Mesenchymal stem cell (in vitro differentiated cells and primary cell): ENCODE measurements at regions not wholly inside any gene's neighbourhood (a gene's known extent, or its start where the extent isn't known, plus 50 kb on each side); places are given as distances from the start of the nearest gene placed in this dataset.

Experiments
- DNase-seq: peaks from one replicate; pipeline ENCODE4 v3.0.0-alpha.2; 2013
- H2AFZ ChIP-seq: one replicate; pipeline ENCODE4 v1.6.1; 2013; ENCODE audit warnings: low read depth, mild to moderate bottlenecking, control low read depth, inconsistent platforms, low read length, moderate library complexity
- H2AK5ac ChIP-seq: 2 replicates; pipeline ENCODE4 v1.6.1; 2013; ENCODE audit warnings: low read length, moderate library complexity, mild to moderate bottlenecking, inconsistent platforms; ENCODE audit not compliant: severe bottlenecking
- H2BK120ac ChIP-seq: one replicate; pipeline ENCODE4 v1.6.1; 2013; ENCODE audit warnings: low read depth, mild to moderate bottlenecking, inconsistent platforms, low read length, moderate library complexity
- H2BK12ac ChIP-seq, 2 experiments: one replicate each; pipeline ENCODE4 v1.6.1; 2013; ENCODE audit warnings: inconsistent platforms in 2 of 2, low read length in 2 of 2, mild to moderate bottlenecking in 2 of 2, moderate library complexity in 2 of 2, control low read depth in 1 of 2
- H2BK15ac ChIP-seq: one replicate; pipeline ENCODE4 v1.6.1; 2013; ENCODE audit warnings: mild to moderate bottlenecking, low read depth, inconsistent platforms; ENCODE audit not compliant: poor library complexity, severe bottlenecking
- H2BK5ac ChIP-seq: 2 replicates; pipeline ENCODE4 v1.6.1; 2013; ENCODE audit warnings: low read depth, mild to moderate bottlenecking, low read length, control low read depth, inconsistent platforms; ENCODE audit not compliant: poor library complexity, severe bottlenecking
- H3K14ac ChIP-seq, 2 experiments: one replicate each; pipeline ENCODE4 v1.6.1; 2013; ENCODE audit warnings: inconsistent platforms in 2 of 2, low read length in 2 of 2, control low read depth in 1 of 2, mild to moderate bottlenecking in 1 of 2, moderate library complexity in 1 of 2
- H3K18ac ChIP-seq, 2 experiments: one replicate each; pipeline ENCODE4 v1.6.1; 2013; ENCODE audit warnings: inconsistent platforms in 2 of 2, low read length in 2 of 2, control low read depth in 1 of 2, low read depth in 1 of 2, mild to moderate bottlenecking in 1 of 2
- H3K23ac ChIP-seq, 2 experiments: one replicate each; pipeline ENCODE4 v1.6.1; 2013; ENCODE audit warnings: inconsistent platforms in 2 of 2, low read length in 2 of 2, mild to moderate bottlenecking in 2 of 2, moderate library complexity in 2 of 2, control low read depth in 1 of 2
- H3K27ac ChIP-seq: 2 replicates; pipeline ENCODE4 v1.5.1; 2013; ENCODE audit warnings: mild to moderate bottlenecking, moderate library complexity, low read length, control low read depth, inconsistent platforms; ENCODE audit not compliant: poor library complexity, severe bottlenecking
- H3K27me3 ChIP-seq, 2 experiments: 2 replicates each; pipeline versions ENCODE4 v1.6.1 to v1.7.0; 2013; ENCODE audit warnings: low read length in 2 of 2, mild to moderate bottlenecking in 2 of 2, moderate library complexity in 2 of 2, control low read depth in 1 of 2, inconsistent platforms in 1 of 2; ENCODE audit not compliant: control insufficient read depth in 1 of 2, insufficient read depth in 1 of 2
- H3K36me3 ChIP-seq, 2 experiments: 2 replicates each; pipeline versions ENCODE4 v1.6.1 to v1.7.0; 2013; ENCODE audit warnings: low read length in 2 of 2, control low read depth in 1 of 2, inconsistent platforms in 1 of 2, low read depth in 1 of 2, mild to moderate bottlenecking in 1 of 2; ENCODE audit not compliant: insufficient read depth in 2 of 2, control insufficient read depth in 1 of 2
- H3K4ac ChIP-seq, 2 experiments: one replicate each; pipeline ENCODE4 v1.6.1; 2013; ENCODE audit warnings: inconsistent platforms in 2 of 2, low read length in 2 of 2, mild to moderate bottlenecking in 2 of 2, moderate library complexity in 2 of 2, control low read depth in 1 of 2, low read depth in 1 of 2
- H3K4me1 ChIP-seq: 2 replicates; pipeline ENCODE4 v1.6.1; 2013; ENCODE audit warnings: low read depth, low read length, control low read depth; ENCODE audit not compliant: control insufficient read depth, insufficient read depth
- H3K4me2 ChIP-seq: 2 replicates; pipeline ENCODE4 v1.6.1; 2013; ENCODE audit warnings: low read length, mild to moderate bottlenecking, inconsistent platforms; ENCODE audit not compliant: poor library complexity, severe bottlenecking
- H3K4me3 ChIP-seq, 2 experiments: 2 replicates each; pipeline versions ENCODE4 v1.5.1 to v1.7.0; 2013; ENCODE audit warnings: low read length in 2 of 2, mild to moderate bottlenecking in 2 of 2, control low read depth in 1 of 2, low read depth in 1 of 2; ENCODE audit not compliant: insufficient read depth in 1 of 2
- H3K79me1 ChIP-seq: replicated peaks from 2 replicates; pipeline ENCODE4 v1.6.1; 2013; ENCODE audit warnings: mild to moderate bottlenecking, control low read depth, low read length, inconsistent platforms; ENCODE audit not compliant: poor library complexity, severe bottlenecking
- H3K9ac ChIP-seq: 2 replicates; pipeline ENCODE4 v1.7.0; 2013; ENCODE audit warnings: mild to moderate bottlenecking, low read length, moderate library complexity
- H3K9me3 ChIP-seq: 2 replicates; pipeline ENCODE4 v1.7.0; 2013; ENCODE audit warnings: mild to moderate bottlenecking, low read length; ENCODE audit not compliant: control insufficient read depth
- H4K8ac ChIP-seq: one replicate; pipeline ENCODE4 v1.6.1; 2013; ENCODE audit warnings: inconsistent platforms, mild to moderate bottlenecking, low read length, moderate library complexity
- H4K91ac ChIP-seq: one replicate; pipeline ENCODE4 v1.6.1; 2013; ENCODE audit warnings: mild to moderate bottlenecking, low read length, inconsistent platforms
- WGBS: methylation state at CpG from one replicate; pipeline ENCODE4 v1.1.7; 2013; ENCODE audit warnings: mixed read lengths; 5-methylcytosine and 5-hydroxymethylcytosine counted together

DNA sequence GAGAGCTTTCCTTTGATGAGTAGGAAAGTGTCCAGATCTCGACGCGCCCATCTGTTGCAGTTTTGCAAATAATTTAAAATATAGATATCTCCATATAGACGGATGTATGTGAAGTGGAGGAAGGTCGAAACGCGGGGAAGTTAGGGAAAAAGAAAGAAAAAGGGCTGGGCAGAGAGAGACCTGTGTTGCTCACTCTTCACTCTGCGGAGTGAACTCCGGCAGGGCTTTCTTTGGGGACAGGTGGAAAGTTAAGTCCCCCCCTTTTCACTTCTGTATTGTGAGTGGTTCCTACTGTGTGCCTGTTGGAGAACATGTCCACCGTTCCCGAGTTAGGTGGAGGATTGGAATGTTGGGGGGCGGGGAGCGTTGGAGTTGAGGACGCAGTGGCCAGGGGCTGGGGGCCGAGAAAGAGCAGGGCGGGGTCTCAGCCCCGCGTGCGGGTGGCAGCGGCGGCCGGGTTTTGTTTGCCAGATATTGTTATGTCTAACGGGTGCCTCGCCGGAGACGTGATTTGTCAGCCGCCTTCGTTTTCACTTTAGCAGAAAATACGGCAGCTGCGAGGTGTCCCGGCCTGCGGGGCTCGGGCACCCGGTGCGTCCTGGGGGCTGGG lies 145.1 kb upstream of the ZNF536 start:
- Histone ChIP-seq H3K9ac (peak overlapping the region; percentile 29), H2AFZ (no peak overlapping the region), H3K9me3 (no peaks in the 10 kb centered on the region), H3K14ac (no peak overlapping the region), H3K79me1 (no peaks in the 10 kb centered on the region), H3K36me3 (no peaks in the 10 kb centered on the region), H3K4me2 (peak overlapping the region; percentile 72), H3K27me3 (peaks cover 75 to 87% of the 10 kb centered on the region in 2 experiments), H2AK5ac (no peak overlapping the region), H4K91ac (no peak overlapping the region), H2BK15ac (no peak overlapping the region), H3K18ac (no peak overlapping the region), H4K8ac (no peak overlapping the region), H3K23ac (no peak overlapping the region), H3K4me3 (peak overlapping the region; percentile 65 to 76), H3K4me1 (peaks cover 41% of the 10 kb centered on the region), H2BK12ac (no peak overlapping the region), H2BK5ac (no peak overlapping the region), H2BK120ac (no peak overlapping the region), H3K4ac (no peak overlapping the region), H3K27ac (no peak overlapping the region)
- DNase-seq, result no peak
- under 1% methylated on average over 31 of the region's 35 CpGs for WGBS

DNA sequence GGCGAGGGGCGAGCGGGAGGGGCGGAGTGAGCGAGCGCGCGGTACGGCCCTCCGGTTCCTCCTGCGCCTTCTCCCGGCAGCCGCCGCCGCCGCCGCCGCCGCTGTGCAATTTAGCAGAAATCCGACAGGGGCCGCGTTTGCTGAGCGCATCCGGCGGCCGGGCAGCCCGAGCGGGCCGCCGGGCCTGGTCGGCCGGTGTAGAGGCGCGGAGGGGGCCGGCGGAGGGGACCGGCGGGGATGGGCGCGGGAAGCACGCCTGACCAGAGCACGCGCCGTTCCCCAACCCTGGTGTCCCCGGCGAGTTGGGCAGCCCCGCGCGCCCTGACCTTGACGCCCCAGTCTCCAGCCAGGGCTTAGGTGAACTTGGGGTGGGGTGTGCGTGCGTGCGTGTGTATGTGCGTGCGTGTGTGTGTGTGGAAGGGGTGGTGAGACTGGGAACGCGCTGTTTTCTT lies 144.5 kb upstream of the ZNF536 start:
- H3K18ac ChIP-seq, result no peak overlapping the region
- H2BK5ac ChIP-seq, result no peak overlapping the region
- H3K4me3 ChIP-seq, result peak overlapping the region; percentile 65 to 76
- H2AK5ac ChIP-seq, result no peak overlapping the region
- H2BK120ac ChIP-seq, result no peak overlapping the region
- H3K4me1 ChIP-seq, result peaks cover 37% of the 10 kb centered on the region
- WGBS, result under 1% methylated on average over 36 of the region's 57 CpGs
- no peaks in the 10 kb centered on the region for H3K36me3 ChIP-seq
- H3K27ac ChIP-seq, result no peak overlapping the region
- no peak overlapping the region for H3K14ac ChIP-seq
- no peaks in the 10 kb centered on the region for H3K79me1 ChIP-seq
- no peak overlapping the region for H4K8ac ChIP-seq
- H3K27me3 ChIP-seq, result peaks cover 76 to 84% of the 10 kb centered on the region in 2 experiments
- no peak overlapping the region for H3K4ac ChIP-seq
- DNase-seq, result peak; percentile 46
- H4K91ac ChIP-seq, result no peak overlapping the region
- H3K9me3 ChIP-seq, result no peaks in the 10 kb centered on the region
- no peak overlapping the region for H3K23ac ChIP-seq
- H2AFZ ChIP-seq, result no peak overlapping the region
- H2BK12ac ChIP-seq, result no peak overlapping the region
- peak overlapping the region; percentile 22 for H3K9ac ChIP-seq
- H2BK15ac ChIP-seq, result no peak overlapping the region
- peak overlapping the region; percentile 97 for H3K4me2 ChIP-seq

DNA sequence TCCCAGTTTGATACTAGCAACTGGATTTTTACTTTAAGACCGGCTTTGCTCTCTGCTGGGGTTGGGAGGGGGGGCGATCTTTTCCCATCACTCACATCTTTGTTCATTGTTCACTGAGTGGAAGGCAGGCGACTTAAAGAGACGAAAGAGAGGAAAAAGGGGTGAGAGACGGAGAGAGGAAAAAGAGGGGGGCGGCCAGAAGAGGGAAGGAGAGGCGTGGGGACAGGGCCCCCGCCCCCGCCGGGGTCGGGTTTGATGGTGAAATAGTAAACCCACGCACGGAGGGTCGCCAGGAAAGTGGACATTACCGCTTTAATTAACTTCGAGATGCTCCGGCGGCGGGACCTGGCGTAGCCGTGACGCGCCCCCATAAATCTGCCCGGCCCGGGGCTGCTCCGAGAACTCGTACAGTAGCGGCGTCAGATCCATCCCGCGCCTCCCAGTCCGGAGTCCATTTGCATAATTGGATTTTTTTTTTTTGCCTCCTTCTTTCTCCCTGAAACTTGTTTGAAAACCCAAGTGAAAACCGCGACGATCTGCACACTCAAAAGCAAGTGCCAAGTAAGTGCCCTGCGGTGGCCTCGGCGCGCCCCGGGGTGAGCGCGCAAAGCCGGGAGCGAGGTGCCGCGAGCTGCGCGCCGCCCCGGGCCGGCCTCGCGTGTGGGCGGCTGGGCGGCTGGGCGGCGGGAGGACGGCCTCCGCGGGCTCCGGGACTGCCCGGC lies 143.9 kb upstream of the ZNF536 start:
- H2AK5ac ChIP-seq, result no peak overlapping the region
- peak; percentile 3 for DNase-seq
- H3K4me3 ChIP-seq, result peak overlapping the region; percentile 65 to 67
- no peak overlapping the region for H3K4ac ChIP-seq
- no peaks in the 10 kb centered on the region for H3K9me3 ChIP-seq
- peak overlapping the region; percentile 97 for H3K4me2 ChIP-seq
- H3K9ac ChIP-seq, result peak overlapping the region; percentile 22
- peaks cover 36% of the 10 kb centered on the region for H3K4me1 ChIP-seq
- peaks cover 70 to 78% of the 10 kb centered on the region in 2 experiments for H3K27me3 ChIP-seq
- H3K14ac ChIP-seq, result no peak overlapping the region
- H3K79me1 ChIP-seq, result no peaks in the 10 kb centered on the region
- no peak overlapping the region for H3K23ac ChIP-seq
- WGBS, result 1% methylated on average over 54 of the region's 62 CpGs
- H4K8ac ChIP-seq, result no peak overlapping the region
- H2BK120ac ChIP-seq, result no peak overlapping the region
- H2AFZ ChIP-seq, result no peak overlapping the region
- H3K27ac ChIP-seq, result no peak overlapping the region
- no peak overlapping the region for H4K91ac ChIP-seq
- H2BK12ac ChIP-seq, result no peak overlapping the region
- no peak overlapping the region for H3K18ac ChIP-seq
- no peak overlapping the region for H2BK15ac ChIP-seq
- H2BK5ac ChIP-seq, result no peak overlapping the region
- no peaks in the 10 kb centered on the region for H3K36me3 ChIP-seq

DNA sequence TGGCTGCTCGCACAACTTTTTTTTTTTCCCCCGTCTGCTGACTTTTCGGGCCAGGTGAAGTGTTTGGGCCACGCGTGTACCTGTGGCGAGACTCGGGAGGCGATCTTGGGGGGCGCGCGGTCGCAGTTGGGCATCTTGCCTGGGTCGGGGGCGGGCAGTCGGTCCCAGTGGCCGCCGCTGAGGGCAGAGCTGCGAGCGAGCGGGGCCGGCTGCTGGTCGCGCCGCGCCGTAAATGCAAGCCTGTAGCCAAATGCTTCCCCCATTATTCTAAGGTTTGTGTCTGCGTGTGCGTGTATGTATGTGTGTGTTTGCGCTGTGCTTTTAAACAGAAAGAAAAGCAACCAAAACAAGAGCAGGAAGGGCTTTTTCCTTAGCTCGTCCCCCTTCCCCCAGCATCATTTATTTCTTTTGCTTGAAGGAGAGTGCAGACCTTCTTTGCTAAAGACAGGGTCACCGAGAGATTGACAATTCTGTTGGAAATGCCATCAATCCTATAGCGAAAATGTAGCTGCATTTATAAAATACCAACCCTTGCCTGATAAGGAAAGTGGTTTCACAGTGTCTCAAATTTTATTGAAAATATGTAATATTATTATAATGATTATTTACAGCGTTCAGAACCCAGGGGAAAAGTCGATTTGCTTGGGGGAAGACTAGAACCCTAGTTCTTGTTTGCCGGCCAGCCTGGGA lies 143.2 kb upstream of the ZNF536 start:
- no peak overlapping the region for H3K4ac ChIP-seq
- no peak overlapping the region for H3K18ac ChIP-seq
- no peak overlapping the region for H2BK5ac ChIP-seq
- H3K4me2 ChIP-seq, result peak overlapping the region; percentile 97
- H3K79me1 ChIP-seq, result no peaks in the 10 kb centered on the region
- under 1% methylated on average over 27 of the region's 35 CpGs for WGBS
- no peak overlapping the region for H3K14ac ChIP-seq
- H2BK12ac ChIP-seq, result no peak overlapping the region
- no peak overlapping the region for H2BK15ac ChIP-seq
- no peak overlapping the region for H2AFZ ChIP-seq
- peaks cover 69 to 71% of the 10 kb centered on the region in 2 experiments for H3K27me3 ChIP-seq
- H3K23ac ChIP-seq, result no peak overlapping the region
- H3K4me1 ChIP-seq, result peaks cover 33% of the 10 kb centered on the region
- H3K27ac ChIP-seq, result no peak overlapping the region
- H4K8ac ChIP-seq, result no peak overlapping the region
- no peak overlapping the region for H4K91ac ChIP-seq
- H2AK5ac ChIP-seq, result no peak overlapping the region
- H3K4me3 ChIP-seq, result peak overlapping the region; percentile 40 to 66
- no peaks in the 10 kb centered on the region for H3K36me3 ChIP-seq
- no peaks in the 10 kb centered on the region for H3K9me3 ChIP-seq
- no peak for DNase-seq
- no peak overlapping the region for H3K9ac ChIP-seq
- H2BK120ac ChIP-seq, result no peak overlapping the region
